SH-SY5Y (cell line): ENCODE measurements at regions not wholly inside any gene's neighbourhood (a gene's known extent, or its start where the extent isn't known, plus 50 kb on each side); places are given as distances from the start of the nearest gene placed in this dataset.

Experiments
- GATA2 ChIP-seq: IDR thresholded peaks from 2 replicates; pipeline ENCODE4 v1.6.1; 2011; ENCODE audit warnings: mild to moderate bottlenecking, low read depth, low read length
- GATA3 ChIP-seq: IDR thresholded peaks from 2 replicates; pipeline ENCODE4 v1.6.1; 2011; ENCODE audit warnings: low read depth, mild to moderate bottlenecking, low read length, moderate library complexity

DNA sequence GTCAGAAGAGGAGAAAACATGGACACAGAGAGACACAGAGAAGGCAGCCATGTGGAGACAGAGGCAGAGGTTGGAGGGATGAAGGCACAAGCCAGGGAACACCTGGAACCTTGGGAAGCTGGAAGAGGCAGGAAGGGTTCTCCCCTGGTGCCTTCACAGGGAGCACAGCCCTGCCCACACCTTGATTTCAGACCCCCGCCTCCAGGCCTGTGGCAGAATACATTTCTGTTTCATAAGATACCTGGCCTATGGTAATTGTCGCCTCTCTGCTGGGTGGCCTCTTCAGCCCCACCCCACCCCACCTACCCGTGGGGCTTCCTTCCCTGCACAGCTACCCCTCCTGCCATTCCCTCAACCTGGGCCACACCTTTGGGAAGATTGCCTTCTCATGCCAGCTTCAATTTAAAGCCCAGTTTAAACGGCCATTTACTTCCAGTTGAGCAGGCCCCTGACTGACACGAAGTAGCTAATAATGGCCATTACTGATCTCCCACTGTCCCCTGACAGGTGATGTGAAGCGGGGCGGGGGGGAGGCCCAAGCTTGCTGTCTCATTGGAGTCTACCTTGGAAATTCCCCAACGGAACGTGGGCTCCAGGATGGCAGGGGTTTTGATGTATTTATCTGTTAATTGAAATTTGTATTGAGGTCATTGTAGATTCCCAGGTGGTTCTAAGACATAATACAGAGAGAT is 291.7 kb upstream of the FOXF1 start:
- TF ChIP-seq GATA3 (no peak), GATA2 (no peak)

- no peak for TF ChIP-seq GATA2
- no peak for TF ChIP-seq GATA3
Observed at GRCh38 chr16:86219655-86220445, 290.5 kb upstream of the FOXF1 start.

DNA sequence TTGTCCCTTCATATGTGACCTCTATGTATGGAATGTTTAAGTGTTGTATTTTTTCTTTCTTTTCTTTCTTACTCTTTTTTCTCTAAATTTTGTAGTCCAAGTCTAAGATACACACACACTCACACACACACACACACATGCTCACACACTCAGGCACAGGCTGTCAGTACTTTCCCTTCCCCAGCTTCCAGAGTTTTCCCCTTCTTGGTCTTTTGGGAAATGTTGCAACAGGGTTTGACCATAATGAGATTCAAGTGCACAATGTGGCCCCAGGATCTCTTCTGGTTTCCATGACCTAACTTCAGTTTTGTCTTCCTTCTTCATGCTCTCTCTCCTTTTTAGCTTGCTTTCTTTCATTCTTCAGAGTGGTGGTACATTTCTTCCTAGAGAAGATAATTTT is 289.8 kb upstream of the FOXF1 start:
- TF ChIP-seq GATA2, result no peak

GRCh38 chr16:86221085-86221484 is 289.2 kb upstream of the FOXF1 start:
- TF ChIP-seq GATA2 (no peak), GATA3 (no peak)

GRCh38 chr16:86222547-86222946 is 287.8 kb upstream of the FOXF1 start:
- no peak for TF ChIP-seq GATA3
- TF ChIP-seq GATA2, result no peak

- TF ChIP-seq GATA3, result no peak
Observed at GRCh38 chr16:86222965-86223551, 287.3 kb upstream of the FOXF1 start.

DNA sequence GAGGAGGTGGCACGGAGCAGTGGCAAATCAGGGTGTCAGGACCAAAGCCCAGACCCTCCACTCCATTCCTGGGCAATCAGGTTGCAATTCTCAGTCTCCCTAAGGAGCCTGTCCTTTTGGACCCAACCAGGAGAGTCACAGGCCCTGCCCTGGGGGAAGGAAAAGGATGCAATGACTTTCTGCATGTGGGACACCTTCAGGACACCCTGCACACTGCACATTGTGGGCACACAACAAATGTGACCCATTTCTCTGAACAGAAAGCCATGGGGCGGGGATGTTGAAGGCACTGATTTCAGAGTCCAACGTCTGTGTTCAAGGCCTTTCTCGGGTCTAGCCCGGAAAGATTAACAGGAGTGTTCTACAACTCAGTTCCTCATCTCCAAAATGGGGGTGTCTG is 286.2 kb upstream of the FOXF1 start:
- TF ChIP-seq GATA2 (no peak), GATA3 (no peak)

- TF ChIP-seq GATA2 (no peak), GATA3 (no peak)
Observed at GRCh38 chr16:86224629-86225028, 285.7 kb upstream of the FOXF1 start.

DNA sequence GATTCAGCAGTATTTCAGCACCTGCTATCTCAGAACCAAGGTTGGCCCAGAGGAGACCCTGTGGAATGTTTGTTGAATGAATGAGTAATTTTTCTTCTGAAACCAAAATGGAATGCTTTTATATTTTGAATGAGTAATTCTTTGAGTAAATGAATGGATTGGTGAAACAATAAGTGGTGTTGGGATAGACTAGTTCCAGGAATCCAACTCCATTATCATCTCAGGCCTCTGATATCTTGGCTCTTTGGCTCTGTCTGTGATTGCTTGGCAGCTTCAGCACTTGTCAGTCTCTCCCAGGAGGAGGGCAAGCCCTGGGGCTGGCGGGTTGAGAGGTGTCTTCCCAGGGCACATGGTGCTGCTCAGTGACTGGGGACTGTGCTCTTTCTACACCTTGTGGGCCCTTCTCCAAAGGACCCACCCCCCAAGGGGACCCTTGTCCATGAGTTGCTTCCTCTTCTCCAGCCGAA is 284.4 kb upstream of the FOXF1 start:
- TF ChIP-seq GATA2 (no peak), GATA3 (no peak)

DNA sequence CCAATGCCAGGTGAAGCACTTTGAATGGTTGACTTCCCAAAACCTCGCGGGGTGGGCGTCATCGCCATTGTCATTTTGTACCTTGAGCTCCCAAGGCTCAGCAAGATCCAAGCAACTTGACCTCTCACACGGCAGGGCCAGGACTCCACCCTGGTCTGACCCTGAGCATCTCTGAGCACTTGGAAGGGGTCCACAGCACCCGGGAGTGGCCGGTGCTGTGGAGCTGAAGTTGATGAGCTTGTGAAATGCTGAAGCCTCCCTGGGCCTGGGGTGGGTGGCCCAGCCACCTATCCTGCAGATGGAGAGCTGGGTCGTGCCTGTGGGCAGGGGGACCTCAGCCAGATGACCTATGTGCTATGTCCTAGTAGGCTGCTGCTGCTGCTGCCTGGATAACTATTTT is 283.3 kb upstream of the FOXF1 start:
- no peak for TF ChIP-seq GATA2

DNA sequence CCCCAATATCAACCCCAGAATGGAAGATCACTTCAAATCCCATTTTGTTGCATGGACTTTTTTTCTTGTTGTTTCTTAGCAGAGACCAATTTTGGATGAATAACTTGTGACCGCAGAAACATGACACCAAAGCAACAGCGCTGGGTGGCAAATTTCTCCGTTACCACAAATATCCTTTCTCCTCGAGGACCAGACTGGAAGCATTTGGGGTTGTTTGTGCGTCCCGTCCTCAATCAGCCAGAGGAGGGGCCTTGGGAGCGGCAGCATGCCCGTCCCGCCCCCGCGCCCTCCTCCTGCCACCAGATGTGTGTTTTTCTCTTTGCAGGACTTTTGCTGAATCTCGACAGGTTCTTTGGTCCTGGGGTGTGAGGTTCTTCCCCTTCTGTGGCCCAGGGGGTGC is 282.5 kb upstream of the FOXF1 start:
- TF ChIP-seq GATA2, result no peak
- no peak for TF ChIP-seq GATA3

DNA sequence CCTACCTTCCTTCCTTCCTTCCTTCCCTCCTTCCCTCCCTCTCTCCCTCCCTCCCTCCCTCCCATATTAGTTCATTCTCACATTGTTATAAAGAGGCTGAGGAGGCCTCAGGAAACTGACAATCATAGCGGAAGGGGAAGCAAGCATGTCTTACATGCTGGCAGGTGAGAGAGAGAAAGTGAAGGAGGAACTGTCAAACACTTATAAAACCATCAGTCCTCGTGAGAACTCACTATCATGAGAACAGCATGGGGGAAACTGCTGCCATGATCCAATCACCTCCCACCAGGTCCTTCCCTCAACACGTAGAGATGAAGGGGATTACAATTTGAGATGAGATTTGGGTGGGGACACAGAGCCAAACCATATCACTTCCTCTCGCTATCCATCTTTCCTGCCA is 281.6 kb upstream of the FOXF1 start:
- TF ChIP-seq GATA2, result no peak

DNA sequence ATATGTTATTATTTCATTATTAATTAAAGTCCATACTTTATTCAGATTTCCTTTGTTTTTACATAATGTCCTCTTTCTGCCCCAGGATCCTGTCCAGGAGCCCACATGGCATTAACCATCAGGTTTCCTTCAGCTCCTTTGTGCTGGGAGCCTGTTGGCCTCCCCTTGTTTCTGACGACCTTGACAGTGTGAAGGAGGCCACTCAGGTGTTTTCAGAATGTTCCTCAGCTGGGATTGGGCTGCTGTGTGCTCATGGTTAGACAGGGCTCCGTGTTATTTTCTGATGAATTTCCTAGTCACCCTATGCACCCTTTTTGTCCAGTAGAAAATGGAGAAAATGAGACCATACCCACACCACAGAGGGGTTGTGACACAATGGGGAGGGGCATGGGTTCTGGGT is 281.0 kb upstream of the FOXF1 start:
- TF ChIP-seq GATA2, result no peak
- no peak for TF ChIP-seq GATA3

GRCh38 chr16:86229866-86230656 is 280.3 kb upstream of the FOXF1 start:
- TF ChIP-seq GATA3 (no peak), GATA2 (no peak)
